Karpas-422 (cell line): ENCODE measurements at regions not wholly inside any gene's neighbourhood (a gene's known extent, or its start where the extent isn't known, plus 50 kb on each side); places are given as distances from the start of the nearest gene placed in this dataset.

Source experiments
- DNase-seq: peaks from one replicate; pipeline ENCODE4 v3.0.0-alpha.2; 2015
- H2AFZ ChIP-seq: fragments of 200-600 bp; sonication (generic); 2 replicates; pipeline ENCODE4 v1.6.1; 2014; ENCODE audit warnings: antibody characterized with exemption, low read length, mixed read lengths
- H3K27ac ChIP-seq: fragments of 200-600 bp; sonication (generic); 2 replicates; pipeline ENCODE4 v1.5.1; 2014; ENCODE audit warnings: mild to moderate bottlenecking, low read length, moderate library complexity
- H3K27me3 ChIP-seq: fragments of 200-600 bp; sonication (generic); 2 replicates; pipeline ENCODE4 v1.6.1; 2014; ENCODE audit warnings: low read length, mixed read lengths
- H3K36me3 ChIP-seq: fragments of 200-600 bp; sonication (generic); 2 replicates; pipeline ENCODE4 v1.6.1; 2014; ENCODE audit warnings: low read length, mixed read lengths; ENCODE audit not compliant: insufficient read depth
- H3K4me1 ChIP-seq: fragments of 200-600 bp; sonication (generic); 2 replicates; pipeline ENCODE4 v1.6.1; 2014; ENCODE audit warnings: mild to moderate bottlenecking, low read length, mixed read lengths
- H3K4me2 ChIP-seq: fragments of 200-600 bp; sonication (generic); 2 replicates; pipeline ENCODE4 v1.6.1; 2014; ENCODE audit warnings: low read length, low read depth, mild to moderate bottlenecking; ENCODE audit not compliant: poor library complexity, severe bottlenecking
- H3K4me3 ChIP-seq: fragments of 200-600 bp; sonication (generic); 2 replicates; pipeline ENCODE4 v1.5.1; 2014; ENCODE audit warnings: mild to moderate bottlenecking, antibody characterized with exemption, low read length, mixed read lengths
- H3K79me2 ChIP-seq: fragments of 200-600 bp; sonication (generic); 2 replicates; pipeline ENCODE4 v1.6.1; 2014; ENCODE audit warnings: mild to moderate bottlenecking, low read length, mixed read lengths
- H3K9ac ChIP-seq: fragments of 200-600 bp; sonication (generic); 2 replicates; pipeline ENCODE4 v1.6.0; 2014; ENCODE audit warnings: low read length
- H3K9me2 ChIP-seq: fragments of 200-600 bp; sonication (generic), shearing (Covaris generic); replicated peaks from 2 replicates; pipeline ENCODE4 v1.6.0; 2014; ENCODE audit warnings: mild to moderate bottlenecking, low read length, moderate library complexity; ENCODE audit not compliant: insufficient read depth
- H3K9me3 ChIP-seq: fragments of 300-700, 200-600 bp; sonication (generic); 2 replicates; pipeline ENCODE4 v1.6.1; 2014; ENCODE audit warnings: low read length, mixed read lengths
- H4K20me1 ChIP-seq: fragments of 200-600 bp; sonication (generic); 2 replicates; pipeline ENCODE4 v1.6.1; 2014; ENCODE audit warnings: mild to moderate bottlenecking, antibody characterized with exemption, low read length, low read depth; ENCODE audit not compliant: insufficient read depth

DNA sequence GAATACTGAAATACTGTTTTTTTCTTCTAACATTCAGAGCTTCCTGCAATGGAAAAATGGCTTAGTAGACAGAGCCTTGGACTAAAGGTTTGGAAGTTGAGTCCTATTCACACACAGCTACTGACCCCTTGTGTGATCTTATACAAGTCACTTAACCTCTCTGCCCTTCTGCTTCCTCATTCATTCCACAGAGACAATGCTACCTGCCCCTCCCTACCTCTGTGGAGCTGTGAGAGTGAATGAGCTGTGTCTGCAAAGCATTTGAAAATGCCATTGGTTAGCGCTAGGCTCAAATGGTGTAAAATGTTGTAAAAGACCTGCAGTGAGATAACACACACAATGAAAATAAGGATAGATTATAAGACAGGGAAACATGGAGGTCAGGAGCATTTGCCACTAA is 214.4 kb downstream of the BARHL2 start:
- Histone ChIP-seq H3K4me1 (no peaks in the 10 kb centered on the region), H3K9ac (no peak overlapping the region), H3K9me3 (no peaks in the 10 kb centered on the region), H3K79me2 (no peaks in the 10 kb centered on the region), H3K4me3 (no peak overlapping the region), H2AFZ (no peak overlapping the region), H3K27ac (no peak overlapping the region), H3K36me3 (no peaks in the 10 kb centered on the region), H3K9me2 (no peaks in the 10 kb centered on the region), H4K20me1 (no peaks in the 10 kb centered on the region), H3K4me2 (no peak overlapping the region), H3K27me3 (no peaks in the 10 kb centered on the region)
- DNase-seq: no peak

DNA sequence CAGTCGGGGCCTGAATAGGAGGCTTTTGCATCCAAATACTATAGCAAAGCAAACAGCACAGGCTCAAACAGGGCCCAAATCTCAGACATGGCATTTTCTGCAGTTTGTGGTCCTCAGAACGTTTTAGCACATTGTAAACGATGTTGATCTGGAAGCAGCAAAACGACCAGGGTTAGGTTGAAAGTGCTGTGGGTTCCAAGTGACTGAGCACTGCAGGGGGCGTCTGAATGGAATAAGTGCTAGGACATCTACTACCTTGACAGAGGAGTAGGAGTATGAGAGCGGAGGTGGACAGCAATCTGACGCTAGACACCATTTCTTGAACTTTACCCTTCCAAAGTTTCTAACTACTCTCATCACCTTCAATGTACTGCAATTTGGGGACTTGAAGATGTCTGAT is 214.9 kb downstream of the BARHL2 start:
- Histone ChIP-seq H3K4me2 (no peak overlapping the region), H3K4me3 (no peak overlapping the region), H3K4me1 (no peaks in the 10 kb centered on the region), H3K9me2 (no peaks in the 10 kb centered on the region), H3K9ac (no peak overlapping the region), H3K9me3 (no peaks in the 10 kb centered on the region), H3K36me3 (no peaks in the 10 kb centered on the region), H3K27ac (no peak overlapping the region), H3K27me3 (no peaks in the 10 kb centered on the region), H2AFZ (no peak overlapping the region), H3K79me2 (no peaks in the 10 kb centered on the region), H4K20me1 (no peaks in the 10 kb centered on the region)
- DNase-seq: no peak

DNA sequence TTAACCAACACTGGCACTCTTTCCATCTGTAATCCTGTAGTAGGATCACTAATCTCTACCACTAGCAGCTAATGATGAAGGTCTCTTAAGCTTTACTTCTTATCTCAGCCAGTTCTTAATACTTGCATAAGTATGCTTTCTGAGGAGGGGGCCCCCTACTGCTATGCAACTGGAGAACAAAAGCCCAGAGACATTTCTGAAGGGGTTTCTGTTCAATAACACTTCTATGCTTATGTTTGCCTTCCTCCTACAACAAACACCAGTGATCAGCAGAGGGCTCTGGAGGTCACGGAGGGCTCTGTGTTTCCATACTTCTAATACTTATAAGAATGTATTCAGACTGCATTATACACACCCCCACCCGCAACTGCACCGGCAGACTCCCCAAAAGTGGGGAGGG is 215.8 kb downstream of the BARHL2 start:
- no peaks in the 10 kb centered on the region for H3K36me3 ChIP-seq
- no peaks in the 10 kb centered on the region for H3K9me3 ChIP-seq
- H3K27ac ChIP-seq: no peak overlapping the region
- no peak overlapping the region for H3K4me3 ChIP-seq
- no peak overlapping the region for H3K4me2 ChIP-seq
- no peak overlapping the region for H3K9ac ChIP-seq
- H3K27me3 ChIP-seq: no peaks in the 10 kb centered on the region
- DNase-seq: no peak
- no peaks in the 10 kb centered on the region for H4K20me1 ChIP-seq
- H3K4me1 ChIP-seq: no peaks in the 10 kb centered on the region
- no peak overlapping the region for H2AFZ ChIP-seq
- no peaks in the 10 kb centered on the region for H3K9me2 ChIP-seq
- H3K79me2 ChIP-seq: no peaks in the 10 kb centered on the region

GRCh38 chr1:90494748-90495282 is 222.3 kb downstream of the BARHL2 start:
- no peak overlapping the region for H3K9ac ChIP-seq
- no peak overlapping the region for H3K4me2 ChIP-seq
- no peaks in the 10 kb centered on the region for H3K79me2 ChIP-seq
- DNase-seq: no peak
- H4K20me1 ChIP-seq: no peaks in the 10 kb centered on the region
- no peaks in the 10 kb centered on the region for H3K9me3 ChIP-seq
- no peaks in the 10 kb centered on the region for H3K4me1 ChIP-seq
- H2AFZ ChIP-seq: no peak overlapping the region
- no peaks in the 10 kb centered on the region for H3K9me2 ChIP-seq
- H3K4me3 ChIP-seq: no peak overlapping the region
- H3K27ac ChIP-seq: no peak overlapping the region
- H3K27me3 ChIP-seq: no peaks in the 10 kb centered on the region
- H3K36me3 ChIP-seq: no peaks in the 10 kb centered on the region

DNA sequence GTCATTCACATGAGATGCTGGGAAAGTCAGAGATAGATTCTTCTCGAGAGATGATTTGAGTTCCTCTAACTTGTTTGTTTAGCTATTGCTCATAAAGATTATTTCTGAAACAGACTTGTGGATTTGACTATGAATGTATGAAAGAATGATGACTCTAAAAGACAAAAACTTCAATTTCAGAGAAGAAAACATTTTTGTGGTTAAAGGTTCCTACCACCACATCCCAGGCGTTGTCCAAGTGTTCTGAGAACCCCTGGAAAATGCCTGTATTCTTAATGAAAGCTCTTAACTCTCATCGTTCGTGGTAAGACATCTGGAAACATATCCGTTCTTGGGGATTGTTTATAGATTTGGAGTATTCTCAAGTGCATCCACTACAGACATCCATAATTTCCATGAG is 228.7 kb downstream of the BARHL2 start:
- H3K36me3 ChIP-seq: no peaks in the 10 kb centered on the region
- H3K27ac ChIP-seq: no peak overlapping the region
- H3K4me2 ChIP-seq: no peak overlapping the region
- H3K27me3 ChIP-seq: no peaks in the 10 kb centered on the region
- no peaks in the 10 kb centered on the region for H3K9me2 ChIP-seq
- H3K9ac ChIP-seq: no peak overlapping the region
- H3K4me3 ChIP-seq: no peak overlapping the region
- no peaks in the 10 kb centered on the region for H3K9me3 ChIP-seq
- H3K79me2 ChIP-seq: no peaks in the 10 kb centered on the region
- H4K20me1 ChIP-seq: no peaks in the 10 kb centered on the region
- no peaks in the 10 kb centered on the region for H3K4me1 ChIP-seq
- no peak for DNase-seq
- H2AFZ ChIP-seq: no peak overlapping the region

DNA sequence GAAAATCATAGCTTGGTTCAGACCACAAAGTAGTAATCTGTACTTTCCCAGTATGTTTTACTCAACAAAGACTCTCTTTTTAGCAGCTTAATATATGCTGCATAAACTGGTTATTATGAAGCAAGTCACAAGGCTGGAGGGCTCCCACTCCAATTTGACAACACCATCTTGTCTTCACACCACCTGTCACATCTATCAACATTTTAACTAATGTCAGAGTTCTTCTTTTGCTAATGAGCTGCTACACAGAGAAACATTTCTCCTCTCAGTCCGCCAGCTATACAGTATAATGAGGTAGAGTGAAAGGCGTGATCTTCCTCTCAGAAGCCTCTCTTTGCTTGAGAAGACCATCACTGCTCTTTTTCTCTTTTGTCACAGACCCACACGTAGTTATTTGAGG is 230.1 kb downstream of the BARHL2 start:
- Histone ChIP-seq H3K9me3 (no peaks in the 10 kb centered on the region), H3K36me3 (no peaks in the 10 kb centered on the region), H3K9ac (no peak overlapping the region), H2AFZ (no peak overlapping the region), H3K9me2 (no peaks in the 10 kb centered on the region), H4K20me1 (no peaks in the 10 kb centered on the region), H3K27me3 (no peaks in the 10 kb centered on the region), H3K4me2 (no peak overlapping the region), H3K4me3 (no peak overlapping the region), H3K27ac (no peak overlapping the region), H3K79me2 (no peaks in the 10 kb centered on the region), H3K4me1 (no peaks in the 10 kb centered on the region)
- DNase-seq: no peak

DNA sequence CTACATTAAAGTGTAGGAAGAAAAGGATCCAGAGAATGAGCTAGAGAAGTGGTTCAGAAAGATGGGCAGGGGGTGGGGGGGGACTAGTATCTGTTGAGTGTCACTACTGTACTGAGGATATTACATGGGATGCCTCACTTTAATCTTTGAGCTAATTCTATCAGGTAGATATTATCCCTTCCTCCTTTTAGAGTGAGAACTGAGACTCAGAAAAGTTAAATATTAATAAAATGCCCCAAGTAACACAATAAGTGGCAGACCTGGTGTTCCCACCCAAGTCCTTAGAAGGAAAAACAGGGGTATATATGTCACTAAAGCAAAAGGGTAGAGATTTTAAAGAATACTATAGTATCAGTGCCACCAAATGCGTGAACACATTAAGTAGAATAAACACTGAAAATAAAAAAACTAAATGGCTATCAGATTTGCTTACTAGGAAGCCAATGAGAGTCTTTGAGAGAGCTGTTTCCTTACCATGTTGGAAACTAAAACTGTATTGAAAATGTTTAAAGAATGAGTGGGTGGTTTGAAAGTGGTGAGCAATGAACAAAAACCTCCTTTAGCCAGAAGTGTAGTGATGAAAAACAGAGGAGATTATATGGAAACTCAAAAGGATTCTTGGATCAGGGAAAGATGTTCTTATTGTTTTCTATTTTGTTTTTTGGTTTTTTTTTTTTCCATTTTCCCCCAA is 230.8 kb downstream of the BARHL2 start:
- H3K79me2 ChIP-seq: no peaks in the 10 kb centered on the region
- H3K36me3 ChIP-seq: no peaks in the 10 kb centered on the region
- H3K27me3 ChIP-seq: no peaks in the 10 kb centered on the region
- H3K9me3 ChIP-seq: no peaks in the 10 kb centered on the region
- H3K9ac ChIP-seq: no peak overlapping the region
- DNase-seq: no peak
- no peaks in the 10 kb centered on the region for H3K4me1 ChIP-seq
- no peak overlapping the region for H3K4me3 ChIP-seq
- no peak overlapping the region for H2AFZ ChIP-seq
- H3K9me2 ChIP-seq: no peaks in the 10 kb centered on the region
- H4K20me1 ChIP-seq: no peaks in the 10 kb centered on the region
- no peak overlapping the region for H3K27ac ChIP-seq
- H3K4me2 ChIP-seq: no peak overlapping the region

DNA sequence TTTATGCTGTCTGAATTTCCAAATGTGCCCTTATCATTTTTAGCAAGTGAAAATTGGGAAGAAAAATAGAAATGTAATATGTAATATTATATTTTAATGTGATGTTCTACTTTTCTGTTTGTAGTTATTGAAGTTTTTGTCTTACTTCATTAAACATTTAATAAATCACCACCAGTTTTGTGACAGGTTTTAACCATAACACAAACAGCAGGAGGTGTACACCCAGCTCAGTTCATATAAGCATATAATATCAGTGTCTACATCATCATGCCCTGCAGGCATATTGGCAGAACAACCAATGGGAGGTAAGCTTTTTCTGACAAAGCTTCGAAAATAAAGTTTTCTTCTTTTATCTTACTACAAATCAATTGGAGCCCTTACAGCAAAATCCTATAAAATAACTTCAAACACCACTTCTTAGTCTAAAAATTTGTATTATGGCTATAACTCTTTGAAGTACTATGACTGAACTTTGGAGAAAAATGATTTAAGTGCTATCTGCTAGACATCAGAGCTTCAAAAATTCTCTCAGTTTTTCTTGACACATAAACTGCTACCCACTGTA is 236.7 kb downstream of the BARHL2 start:
- Histone ChIP-seq H3K9me2 (no peaks in the 10 kb centered on the region), H3K36me3 (no peaks in the 10 kb centered on the region), H2AFZ (no peak overlapping the region), H3K9ac (no peak overlapping the region), H3K4me3 (no peak overlapping the region), H3K27me3 (no peaks in the 10 kb centered on the region), H3K79me2 (no peaks in the 10 kb centered on the region), H3K9me3 (no peaks in the 10 kb centered on the region), H4K20me1 (no peaks in the 10 kb centered on the region), H3K4me1 (no peaks in the 10 kb centered on the region), H3K4me2 (no peak overlapping the region), H3K27ac (no peak overlapping the region)
- DNase-seq: no peak
